Nephron (organoid): ENCODE measurements at regions not wholly inside any gene's neighbourhood (a gene's known extent, or its start where the extent isn't known, plus 50 kb on each side); places are given as distances from the start of the nearest gene placed in this dataset.
A peak's percentile ranks its signal among the peaks of the same experiment; 100 is the strongest.

Source experiments
- H3K27ac Mint-ChIP-seq, 3 experiments: 2 replicates each; pipeline ENCODE4 v1.8.0; 2020; ENCODE audit warnings: mixed read lengths in 3 of 3, mild to moderate bottlenecking in 2 of 3, moderate library complexity in 1 of 3
- H3K27me3 Mint-ChIP-seq: 2 replicates; pipeline ENCODE4 v1.8.0; 2021; ENCODE audit warnings: low read depth, mild to moderate bottlenecking, moderate library complexity, mixed read lengths
- H3K36me3 Mint-ChIP-seq: 2 replicates; pipeline ENCODE4 v1.8.0; 2020; ENCODE audit warnings: low read depth, mixed read lengths
- H3K4me1 Mint-ChIP-seq: 2 replicates; pipeline ENCODE4 v1.8.0; 2020; ENCODE audit warnings: mixed read lengths
- H3K4me3 Mint-ChIP-seq, 3 experiments: 2 replicates each; pipeline ENCODE4 v1.8.0; 2020; ENCODE audit warnings: mild to moderate bottlenecking in 3 of 3, mixed read lengths in 3 of 3, moderate library complexity in 2 of 3
- H3K9me3 Mint-ChIP-seq: 2 replicates; pipeline ENCODE4 v1.8.0; 2020; ENCODE audit warnings: mixed read lengths
- CTCF ChIP-seq, 3 experiments: fragments of 200-600 bp; sonication (generic); IDR thresholded peaks; one replicate each; pipeline ENCODE4 v1.5.0; 2021; ENCODE audit warnings: antibody characterized with exemption in 3 of 3; ENCODE audit not compliant: unreplicated experiment in 3 of 3

- Mint-ChIP-seq H3K9me3 (no peaks in the 10 kb centered on the region), H3K36me3 (no peaks in the 10 kb centered on the region), H3K27ac (no peak overlapping the region), H3K27me3 (no peaks in the 10 kb centered on the region), H3K4me3 (no peak overlapping the region), H3K4me1 (no peaks in the 10 kb centered on the region)
- no peak for TF ChIP-seq CTCF (IDR thresholded peaks at IDR 0.05; ENCODE audit: unreplicated experiment in 3 of 3)
These were observed 436.8 kb downstream of the HAO1 start for GRCh38 chr20:7503501-7503900.

- no peaks in the 10 kb centered on the region for H3K4me1 Mint-ChIP-seq
- TF ChIP-seq CTCF (IDR thresholded peaks at IDR 0.05; ENCODE audit: unreplicated experiment in 3 of 3), result no peak
- no peaks in the 10 kb centered on the region for H3K36me3 Mint-ChIP-seq
- no peaks in the 10 kb centered on the region for H3K9me3 Mint-ChIP-seq
- H3K27me3 Mint-ChIP-seq, result no peaks in the 10 kb centered on the region
- H3K4me3 Mint-ChIP-seq, result no peak overlapping the region
- no peak overlapping the region for H3K27ac Mint-ChIP-seq
These were observed 435.0 kb downstream of the HAO1 start for GRCh38 chr20:7505152-7505834.

GRCh38 chr20:7505835-7506221 is 434.4 kb downstream of the HAO1 start:
- no peaks in the 10 kb centered on the region for H3K27me3 Mint-ChIP-seq
- no peak for TF ChIP-seq CTCF (IDR thresholded peaks at IDR 0.05; ENCODE audit: unreplicated experiment in 3 of 3)
- no peaks in the 10 kb centered on the region for H3K4me1 Mint-ChIP-seq
- H3K27ac Mint-ChIP-seq, result no peak overlapping the region
- no peak overlapping the region for H3K4me3 Mint-ChIP-seq
- no peaks in the 10 kb centered on the region for H3K9me3 Mint-ChIP-seq
- no peaks in the 10 kb centered on the region for H3K36me3 Mint-ChIP-seq

GRCh38 chr20:7516621-7517111 is 423.6 kb downstream of the HAO1 start:
- TF ChIP-seq CTCF (IDR thresholded peaks at IDR 0.05; ENCODE audit: unreplicated experiment in 3 of 3), result no peak
- Mint-ChIP-seq H3K27ac (peak overlapping the region; percentile 77 to 82 (median 79)), H3K27me3 (no peaks in the 10 kb centered on the region), H3K4me3 (peak overlapping the region in 1 of 3 experiments; percentile 37), H3K4me1 (peaks cover 24% of the 10 kb centered on the region), H3K36me3 (no peaks in the 10 kb centered on the region), H3K9me3 (peaks cover 2% of the 10 kb centered on the region)

- Mint-ChIP-seq H3K4me1 (peaks cover 16% of the 10 kb centered on the region), H3K36me3 (no peaks in the 10 kb centered on the region), H3K4me3 (no peak overlapping the region), H3K27ac (no peak overlapping the region), H3K9me3 (peaks cover 2% of the 10 kb centered on the region), H3K27me3 (no peaks in the 10 kb centered on the region)
- no peak for TF ChIP-seq CTCF (IDR thresholded peaks at IDR 0.05; ENCODE audit: unreplicated experiment in 3 of 3)
These were observed 419.9 kb downstream of the HAO1 start for GRCh38 chr20:7520361-7520760.

- Mint-ChIP-seq H3K4me3 (no peak overlapping the region), H3K36me3 (no peaks in the 10 kb centered on the region), H3K27me3 (no peaks in the 10 kb centered on the region), H3K27ac (no peak overlapping the region), H3K9me3 (peaks cover 11% of the 10 kb centered on the region), H3K4me1 (no peaks in the 10 kb centered on the region)
- TF ChIP-seq CTCF (IDR thresholded peaks at IDR 0.05; ENCODE audit: unreplicated experiment in 3 of 3), result no peak
These were observed 417.0 kb downstream of the HAO1 start for GRCh38 chr20:7523288-7523687.
